Astrocyte (in vitro differentiated cells and primary cell): ENCODE measurements at regions not wholly inside any gene's neighbourhood (a gene's known extent, or its start where the extent isn't known, plus 50 kb on each side); places are given as distances from the start of the nearest gene placed in this dataset.

ENCODE experiments used
- DNase-seq: peaks from one replicate; pipeline ENCODE4 v3.0.0-alpha.2; 2010; ENCODE audit warnings: low read depth
- FAIRE-seq: peaks from 2 replicates; lab custom pipeline; 2011; peaks lifted over from hg19 to GRCh38; lab: Jason Lieb, UNC
- H2AFZ ChIP-seq: 2 replicates; pipeline ENCODE4 v1.6.0; 2012; ENCODE audit warnings: low read depth, low read length, inconsistent platforms
- H3K27ac ChIP-seq: 2 replicates; pipeline ENCODE4 v1.5.1; 2011; ENCODE audit warnings: low read depth, low read length, inconsistent platforms
- H3K27me3 ChIP-seq: 2 replicates; pipeline ENCODE4 v1.6.0; 2011; ENCODE audit warnings: low read length, inconsistent platforms; ENCODE audit not compliant: insufficient read depth
- H3K36me3 ChIP-seq: 2 replicates; pipeline ENCODE4 v1.5.1; 2011; ENCODE audit warnings: low read length, inconsistent platforms; ENCODE audit not compliant: insufficient read depth
- H3K4me1 ChIP-seq: 2 replicates; pipeline ENCODE4 v1.5.1; 2011; ENCODE audit warnings: low read length, inconsistent platforms; ENCODE audit not compliant: insufficient read depth
- H3K4me2 ChIP-seq: 2 replicates; pipeline ENCODE4 v1.6.0; 2012; ENCODE audit warnings: low read length, inconsistent platforms
- H3K4me3 ChIP-seq: 2 replicates; pipeline ENCODE4 v1.5.1; 2011; ENCODE audit warnings: low read depth, mild to moderate bottlenecking, low read length, inconsistent platforms; ENCODE audit not compliant: insufficient read depth
- H3K79me2 ChIP-seq: 2 replicates; pipeline ENCODE4 v1.6.0; 2012; ENCODE audit warnings: mild to moderate bottlenecking, low read length, inconsistent platforms; ENCODE audit not compliant: insufficient read depth
- H3K9ac ChIP-seq: 2 replicates; pipeline ENCODE4 v1.6.0; 2012; ENCODE audit warnings: mild to moderate bottlenecking, low read length, inconsistent platforms
- H3K9me3 ChIP-seq: 2 replicates; pipeline ENCODE4 v1.5.1; 2012; ENCODE audit warnings: low read depth, mild to moderate bottlenecking, low read length, inconsistent platforms; ENCODE audit not compliant: insufficient read depth
- H4K20me1 ChIP-seq: 2 replicates; pipeline ENCODE4 v1.6.0; 2012; ENCODE audit warnings: low read length, inconsistent platforms; ENCODE audit not compliant: insufficient read depth
- H3K27ac Mint-ChIP-seq: one replicate; pipeline ENCODE4 v1.8.0; 2021; ENCODE audit warnings: mild to moderate bottlenecking, mixed read lengths; ENCODE audit not compliant: unreplicated experiment
- H3K27me3 Mint-ChIP-seq: one replicate; pipeline ENCODE4 v1.8.0; 2021; ENCODE audit warnings: low read depth, mixed read lengths; ENCODE audit not compliant: unreplicated experiment
- H3K36me3 Mint-ChIP-seq: one replicate; pipeline ENCODE4 v1.8.0; 2021; ENCODE audit warnings: low read depth, mixed read lengths; ENCODE audit not compliant: unreplicated experiment
- H3K4me1 Mint-ChIP-seq: one replicate; pipeline ENCODE4 v1.8.0; 2021; ENCODE audit warnings: low read depth, mixed read lengths; ENCODE audit not compliant: unreplicated experiment
- H3K4me3 Mint-ChIP-seq: one replicate; pipeline ENCODE4 v1.8.0; 2021; ENCODE audit warnings: mild to moderate bottlenecking, moderate library complexity, mixed read lengths; ENCODE audit not compliant: unreplicated experiment
- H3K9me3 Mint-ChIP-seq: one replicate; pipeline ENCODE4 v1.8.0; 2021; ENCODE audit warnings: mild to moderate bottlenecking, mixed read lengths; ENCODE audit not compliant: unreplicated experiment
- CTCF ChIP-seq: IDR thresholded peaks from 2 replicates; pipeline ENCODE4 v1.5.1; 2011; ENCODE audit warnings: low read depth, mild to moderate bottlenecking, inconsistent platforms, low read length, moderate library complexity; ENCODE audit not compliant: insufficient read depth
- EZH2 ChIP-seq: IDR thresholded peaks from 2 replicates; pipeline ENCODE4 v1.6.1; 2012; ENCODE audit warnings: mild to moderate bottlenecking, low read length, inconsistent platforms; ENCODE audit not compliant: insufficient read depth

DNA sequence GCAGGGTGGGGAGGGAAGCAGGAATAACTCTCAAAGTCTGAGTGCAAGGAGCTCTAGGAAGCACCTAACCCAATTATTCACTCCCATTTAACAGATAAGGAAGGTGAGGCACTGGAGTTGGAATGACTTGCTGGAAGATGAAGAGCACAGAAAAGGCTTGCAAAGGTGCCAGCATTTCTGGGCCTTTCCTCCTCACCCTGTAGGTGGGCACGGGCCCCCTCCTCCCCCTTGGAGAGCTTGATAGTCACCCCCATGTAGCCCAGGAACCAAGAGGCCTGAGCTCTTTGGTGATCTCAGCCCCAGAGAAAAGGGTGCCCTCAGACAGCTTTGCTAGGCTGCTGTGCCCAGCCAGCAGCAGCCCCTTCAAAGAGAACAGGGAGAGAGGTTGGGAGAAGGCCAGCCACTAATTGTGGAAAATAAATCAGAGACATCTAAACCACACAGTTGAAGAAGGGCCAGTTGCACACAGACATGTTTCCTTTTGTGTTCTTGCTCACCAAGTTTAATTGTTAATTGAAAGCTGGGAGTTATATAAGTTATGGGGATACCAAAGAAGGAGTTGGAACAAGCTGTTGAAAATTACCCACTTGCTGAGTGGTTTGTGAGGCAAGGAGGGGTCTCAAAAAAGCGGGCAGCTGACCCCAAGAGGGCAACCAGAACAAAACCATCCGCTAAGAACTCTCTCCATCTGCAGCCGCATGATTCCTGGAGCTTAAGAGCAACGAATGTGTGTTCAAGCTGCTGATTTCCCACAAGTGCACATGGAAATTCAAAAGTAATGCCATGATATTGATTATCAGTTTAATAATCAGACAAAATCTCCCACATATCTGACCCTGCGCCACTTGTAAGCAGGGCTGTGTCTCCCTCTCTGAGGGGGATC is 77.0 kb downstream of the MRPL14 start:
- H3K9me3 Mint-ChIP-seq = no peaks in the 10 kb centered on the region
- TF ChIP-seq CTCF (no peak), EZH2 (no peak)
- no peaks in the 10 kb centered on the region for H4K20me1 ChIP-seq

GRCh38 chr6:44049163-44049988 is 77.9 kb downstream of the MRPL14 start:
- no peaks in the 10 kb centered on the region for H3K36me3 Mint-ChIP-seq
- Histone ChIP-seq H3K79me2 (no peaks in the 10 kb centered on the region), H3K4me1 (peaks cover 57% of the 10 kb centered on the region), H3K27ac (no peak overlapping the region), H3K27me3 (no peaks in the 10 kb centered on the region), H3K4me3 (no peak overlapping the region), H3K9me3 (no peaks in the 10 kb centered on the region), H3K4me2 (no peak overlapping the region), H3K9ac (no peak overlapping the region), H3K36me3 (no peaks in the 10 kb centered on the region), H2AFZ (no peak overlapping the region), H4K20me1 (no peaks in the 10 kb centered on the region)
- DNase-seq (peak; percentile 51), FAIRE-seq (no peak)
- no peak for TF ChIP-seq CTCF
- no peak for TF ChIP-seq EZH2
- no peak overlapping the region for H3K27ac Mint-ChIP-seq
- H3K9me3 Mint-ChIP-seq = no peaks in the 10 kb centered on the region
- peaks cover 40% of the 10 kb centered on the region for H3K4me1 Mint-ChIP-seq
- H3K4me3 Mint-ChIP-seq = no peak overlapping the region
- peaks cover 12% of the 10 kb centered on the region for H3K27me3 Mint-ChIP-seq

More for the DNA sequence above, 77.0 kb downstream of the MRPL14 start:
- Histone ChIP-seq H3K27ac (no peak overlapping the region), H3K27me3 (no peaks in the 10 kb centered on the region), H3K79me2 (no peaks in the 10 kb centered on the region), H3K9me3 (no peaks in the 10 kb centered on the region), H3K4me2 (no peak overlapping the region), H2AFZ (no peak overlapping the region), H3K36me3 (no peaks in the 10 kb centered on the region), H3K9ac (no peak overlapping the region), H3K4me3 (no peak overlapping the region), H3K4me1 (peaks cover 63% of the 10 kb centered on the region)
- DNase-seq (peak; percentile 77), FAIRE-seq (no peak)
- Mint-ChIP-seq H3K4me1 (peaks cover 41% of the 10 kb centered on the region), H3K27ac (no peak overlapping the region), H3K36me3 (no peaks in the 10 kb centered on the region), H3K4me3 (no peak overlapping the region), H3K27me3 (peaks cover 12% of the 10 kb centered on the region)
